Activated CD8-positive, alpha-beta T cell treated with anti-CD3 and anti-CD28 coated beads for 36 hours (primary cell): ENCODE measurements at regions not wholly inside any gene's neighbourhood (a gene's known extent, or its start where the extent isn't known, plus 50 kb on each side); places are given as distances from the start of the nearest gene placed in this dataset.
"Not testable (repeated sequence)": the region's sequence is repeated elsewhere in the genome, so short reads cannot be mapped to it uniquely, and the experiment has no call there.

Experiments
- ATAC-seq: fragments of 200-7000 bp; cut with Tn5 transposase; one replicate; pipeline ENCODE4 v1.10.0; 2021; ENCODE audit warnings: mild to moderate bottlenecking, moderate library complexity
- CTCF ChIA-PET: fragments of 350-600 bp; sonication (Branson Sonifier 250); formaldehyde crosslinking; loops from one replicate; lab custom pipeline; 2021; ENCODE audit warnings: antibody characterized with exemption; lab: Charles Lee
- POLR2A ChIA-PET: fragments of 350-600 bp; sonication (Branson Sonifier 250); formaldehyde crosslinking; loops from one replicate; lab custom pipeline; 2021; ENCODE audit warnings: antibody characterized with exemption; lab: Charles Lee
- DNase-seq: peaks from one replicate; pipeline ENCODE4 v3.0.0-alpha.2; 2020
- H3K27ac Mint-ChIP-seq: one replicate; pipeline ENCODE4 v1.8.0; 2021; ENCODE audit warnings: mild to moderate bottlenecking, mixed read lengths
- H3K27me3 Mint-ChIP-seq: one replicate; pipeline ENCODE4 v1.8.0; 2021; ENCODE audit warnings: mixed read lengths
- H3K36me3 Mint-ChIP-seq: one replicate; pipeline ENCODE4 v1.8.0; 2021; ENCODE audit warnings: low read depth, mixed read lengths
- H3K4me1 Mint-ChIP-seq: one replicate; pipeline ENCODE4 v1.8.0; 2021; ENCODE audit warnings: low read depth, mixed read lengths
- H3K4me3 Mint-ChIP-seq: one replicate; pipeline ENCODE4 v1.8.0; 2021; ENCODE audit warnings: mild to moderate bottlenecking, moderate library complexity, mixed read lengths
- H3K9me3 Mint-ChIP-seq: one replicate; pipeline ENCODE4 v1.8.0; 2021; ENCODE audit warnings: mixed read lengths
- intact Hi-C: fragments of 100-400 bp; cut with micrococcal nuclease; formaldehyde crosslinking; loops from one replicate; pipeline ENCODE4 v1.10.0; 2022
- TF ChIP-seq, protein P1 (sequence below): fragments of 200-600 bp; IDR thresholded peaks from one replicate; pipeline ENCODE4 v1.8.0; 2022; ENCODE audit warnings: antibody characterized with exemption, mild to moderate bottlenecking

DNA sequence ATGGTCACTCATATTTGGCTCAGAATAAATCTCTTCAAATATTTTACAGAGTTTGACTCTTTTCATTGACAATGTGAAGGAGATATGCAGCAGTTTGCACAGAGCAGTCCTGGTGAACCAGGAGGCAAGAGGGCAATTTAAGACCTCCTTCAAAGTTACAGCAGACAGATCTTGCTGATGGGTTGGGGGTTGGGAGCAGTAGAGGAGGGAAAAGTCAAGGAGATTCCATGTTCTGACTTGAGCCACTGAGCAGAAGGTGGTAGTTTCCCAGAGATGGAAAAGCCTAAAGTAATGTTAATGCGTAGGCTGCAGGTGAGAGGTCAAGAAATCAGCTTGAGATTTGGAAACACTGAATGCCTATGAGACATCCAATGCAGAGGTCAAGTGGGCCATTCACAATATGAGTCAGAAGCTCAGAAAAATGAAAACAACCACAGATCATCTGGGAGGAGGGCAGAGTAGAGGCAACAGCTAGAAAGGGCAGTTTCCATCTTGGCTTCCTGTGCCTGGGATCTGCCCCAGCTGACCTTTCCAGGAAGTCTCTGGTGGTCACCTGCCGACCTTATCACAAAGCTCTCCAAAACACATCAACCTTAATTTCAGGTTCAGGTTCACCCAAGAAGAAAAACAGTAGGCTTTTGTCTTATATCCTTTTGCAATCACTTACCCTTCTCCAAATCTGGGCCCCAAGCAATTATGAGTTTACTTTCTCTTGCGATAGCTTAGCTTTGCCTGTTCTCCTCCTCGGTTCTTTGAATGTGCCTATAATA lies 197.5 kb upstream of the ARL4C start:
- DNase-seq: peak; percentile 12
- Mint-ChIP-seq H3K4me1 (peaks cover 9% of the 10 kb centered on the region), H3K9me3 (peaks cover 17% of the 10 kb centered on the region), H3K4me3 (no peak overlapping the region), H3K27me3 (peaks cover 23% of the 10 kb centered on the region), H3K27ac (no peak overlapping the region), H3K36me3 (peaks cover 2% of the 10 kb centered on the region)
- ChIA-PET CTCF (no interaction called here), POLR2A (no interaction called here)
- intact Hi-C loops: no loop called here
- TF ChIP-seq, protein P1, sequence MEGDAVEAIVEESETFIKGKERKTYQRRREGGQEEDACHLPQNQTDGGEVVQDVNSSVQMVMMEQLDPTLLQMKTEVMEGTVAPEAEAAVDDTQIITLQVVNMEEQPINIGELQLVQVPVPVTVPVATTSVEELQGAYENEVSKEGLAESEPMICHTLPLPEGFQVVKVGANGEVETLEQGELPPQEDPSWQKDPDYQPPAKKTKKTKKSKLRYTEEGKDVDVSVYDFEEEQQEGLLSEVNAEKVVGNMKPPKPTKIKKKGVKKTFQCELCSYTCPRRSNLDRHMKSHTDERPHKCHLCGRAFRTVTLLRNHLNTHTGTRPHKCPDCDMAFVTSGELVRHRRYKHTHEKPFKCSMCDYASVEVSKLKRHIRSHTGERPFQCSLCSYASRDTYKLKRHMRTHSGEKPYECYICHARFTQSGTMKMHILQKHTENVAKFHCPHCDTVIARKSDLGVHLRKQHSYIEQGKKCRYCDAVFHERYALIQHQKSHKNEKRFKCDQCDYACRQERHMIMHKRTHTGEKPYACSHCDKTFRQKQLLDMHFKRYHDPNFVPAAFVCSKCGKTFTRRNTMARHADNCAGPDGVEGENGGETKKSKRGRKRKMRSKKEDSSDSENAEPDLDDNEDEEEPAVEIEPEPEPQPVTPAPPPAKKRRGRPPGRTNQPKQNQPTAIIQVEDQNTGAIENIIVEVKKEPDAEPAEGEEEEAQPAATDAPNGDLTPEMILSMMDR: no peak
- ATAC-seq: peak; percentile 37

DNA sequence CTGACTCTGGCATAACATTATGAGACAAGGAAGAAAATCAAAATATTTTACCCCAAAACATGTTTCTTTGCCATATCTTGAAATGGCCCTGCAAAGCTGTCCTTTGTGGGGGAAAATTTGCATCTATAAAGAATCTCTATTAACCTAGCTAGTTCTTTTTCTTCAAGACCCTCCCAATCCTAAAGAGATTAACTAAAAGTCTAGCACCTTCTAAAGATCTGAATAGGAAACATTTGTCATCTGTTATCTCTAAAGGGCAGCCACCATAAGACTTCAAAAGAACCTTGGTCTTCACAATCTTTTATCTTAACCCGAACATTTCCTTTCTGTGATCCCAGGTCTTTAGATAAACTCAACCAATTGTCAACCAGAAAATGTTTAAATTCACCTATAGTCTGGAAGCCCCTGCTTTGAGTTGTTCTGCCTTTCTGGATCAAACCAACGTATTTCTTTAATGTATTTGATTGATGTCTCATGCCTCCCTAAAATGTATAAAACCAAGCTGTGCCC lies 196.9 kb upstream of the ARL4C start:
- H3K36me3 Mint-ChIP-seq, H3K27ac Mint-ChIP-seq, H3K4me1 Mint-ChIP-seq, ATAC-seq, DNase-seq, H3K4me3 Mint-ChIP-seq, POLR2A ChIA-PET, CTCF ChIA-PET, intact Hi-C loops: not testable (repeated sequence)
- Mint-ChIP-seq H3K27me3 (peaks cover 20% of the 10 kb centered on the region), H3K9me3 (peaks cover 17% of the 10 kb centered on the region)

DNA sequence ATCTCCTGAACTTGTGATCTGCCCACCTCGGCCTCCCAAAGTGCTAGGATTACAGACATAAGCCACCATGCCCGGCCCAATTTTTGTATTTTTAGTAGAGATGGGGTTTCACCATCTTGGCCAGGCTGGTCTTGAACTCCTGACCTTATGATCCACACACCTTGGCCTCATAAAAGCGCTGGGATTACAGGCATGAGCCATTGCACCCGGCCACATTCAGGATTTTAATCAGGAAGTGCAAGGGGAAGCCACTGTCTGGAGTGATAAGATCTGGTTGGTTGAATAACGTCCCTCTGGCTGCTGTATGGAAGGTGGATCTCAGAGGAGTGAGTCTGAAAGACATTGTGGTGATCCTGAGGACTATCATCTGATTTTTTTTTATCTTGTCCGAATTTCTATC lies 196.3 kb upstream of the ARL4C start:
- POLR2A ChIA-PET: interaction anchor here (0.8 kb wide), 1 partner anchor 342 kb away, joined by 3 read pairs; no protein-coding TSS in a partner anchor
- DNase-seq, H3K4me3 Mint-ChIP-seq, H3K4me1 Mint-ChIP-seq, CTCF ChIA-PET, ATAC-seq, intact Hi-C loops, H3K27ac Mint-ChIP-seq, H3K36me3 Mint-ChIP-seq: not testable (repeated sequence)
- peaks cover 20% of the 10 kb centered on the region for H3K27me3 Mint-ChIP-seq
- H3K9me3 Mint-ChIP-seq: peaks cover 17% of the 10 kb centered on the region

DNA sequence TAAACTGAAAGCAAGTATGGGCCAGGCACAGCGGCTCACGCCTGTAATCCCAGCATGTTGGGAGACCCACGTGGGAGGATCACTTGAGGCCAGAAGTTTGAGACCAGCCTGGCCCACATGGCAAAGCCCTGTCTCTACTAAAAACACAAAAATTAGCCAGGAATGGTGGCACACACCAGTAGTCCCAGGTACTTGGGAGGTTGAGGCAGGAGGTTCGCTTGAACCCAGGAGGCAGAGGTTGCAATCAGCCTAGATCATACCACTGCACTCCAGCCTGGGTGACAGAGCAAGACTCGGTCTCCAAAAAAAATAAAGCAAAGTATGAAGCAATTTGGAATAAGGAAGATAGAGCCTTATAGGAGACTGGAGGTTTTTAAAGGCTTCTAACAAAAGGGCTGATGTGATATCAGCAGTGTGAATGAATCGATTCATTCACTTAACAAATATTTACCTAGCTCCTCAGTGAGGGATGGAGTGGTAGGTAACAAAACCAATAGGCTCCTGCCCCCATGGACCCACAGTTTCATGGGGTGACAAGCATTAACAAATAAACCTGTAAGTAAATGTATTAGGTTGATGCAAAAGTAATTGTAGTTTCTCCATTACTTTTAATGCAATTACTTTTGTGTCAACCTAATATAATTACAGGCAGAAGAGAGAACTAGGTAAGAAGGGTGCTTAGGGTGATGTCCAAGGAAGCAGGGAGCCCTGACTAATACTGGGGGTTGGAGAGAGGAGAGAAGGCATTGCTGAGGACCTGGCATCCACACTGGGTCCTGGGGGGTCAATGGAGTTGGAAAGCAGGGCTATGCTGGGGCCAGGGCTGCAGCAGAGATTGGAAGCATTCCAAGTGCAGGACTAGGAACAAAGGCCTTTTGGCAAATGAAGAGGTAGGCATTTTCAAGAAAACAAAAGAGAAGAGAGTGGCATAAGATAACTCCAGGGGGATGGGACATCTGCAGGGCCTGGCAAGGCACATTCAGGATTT lies 195.4 kb upstream of the ARL4C start:
- POLR2A ChIA-PET: interaction anchor here (0.8 kb wide), 1 partner anchor 341 kb away, joined by 3 read pairs; no protein-coding TSS in a partner anchor
- H3K4me1 Mint-ChIP-seq: peaks cover 9% of the 10 kb centered on the region
- CTCF ChIA-PET: no interaction called here
- peaks cover 2% of the 10 kb centered on the region for H3K36me3 Mint-ChIP-seq
- peaks cover 16% of the 10 kb centered on the region for H3K27me3 Mint-ChIP-seq
- ATAC-seq: no peak
- TF ChIP-seq, protein P1: no peak
- H3K4me3 Mint-ChIP-seq: no peak overlapping the region
- intact Hi-C loops: no loop called here
- H3K27ac Mint-ChIP-seq: no peak overlapping the region
- no peak for DNase-seq
- H3K9me3 Mint-ChIP-seq: peaks cover 10% of the 10 kb centered on the region

DNA sequence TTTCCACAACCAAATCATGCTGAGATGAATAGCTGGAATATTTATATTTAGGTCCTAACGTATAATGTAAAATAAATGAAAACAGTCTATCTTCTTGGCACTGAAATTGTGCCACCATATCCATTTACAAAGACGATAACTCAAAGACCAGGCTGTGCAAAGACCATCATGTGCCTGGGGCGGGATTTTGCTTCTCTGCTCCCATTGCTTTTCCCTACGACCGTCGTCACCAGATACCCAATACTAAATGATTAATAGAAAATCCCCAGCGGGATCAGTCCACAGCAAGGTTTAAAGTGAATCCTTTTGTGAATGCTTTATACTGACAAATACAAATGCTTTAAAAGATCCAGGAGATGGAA lies 194.3 kb upstream of the ARL4C start:
- CTCF ChIA-PET: no interaction called here
- H3K4me1 Mint-ChIP-seq: peaks cover 9% of the 10 kb centered on the region
- H3K27ac Mint-ChIP-seq: no peak overlapping the region
- DNase-seq (no peak), ATAC-seq (no peak)
- intact Hi-C loops: no loop called here
- no peak overlapping the region for H3K4me3 Mint-ChIP-seq
- POLR2A ChIA-PET: no interaction called here
- peaks cover 16% of the 10 kb centered on the region for H3K27me3 Mint-ChIP-seq
- H3K9me3 Mint-ChIP-seq: peaks cover 3% of the 10 kb centered on the region
- H3K36me3 Mint-ChIP-seq: peaks cover 2% of the 10 kb centered on the region
- TF ChIP-seq, protein P1: no peak
